ENCODE measurements at regions not wholly inside any gene's neighbourhood (a gene's known extent, or its start where the extent isn't known, plus 50 kb on each side); places are given as distances from the start of the nearest gene placed in this dataset.

GRCh38 chr12:60269611-60270269, 673.9 kb downstream of the SLC16A7 start:
- H2AFZ ChIP-seq (ENCODE audit: low read depth, low read length), result no peak overlapping the region
- H3K9ac ChIP-seq (ENCODE audit: insufficient read depth in 1 of 2, low read depth in 2 of 2, low read length in 2 of 2), result no peak overlapping the region
- 57% methylated on average over 5 of the region's 66 CpGs for WGBS (ENCODE audit: insufficient coverage, low coverage, missing lambda C conversion rate)
- FAIRE-seq (no peak), DNase-seq (ENCODE audit: extremely low read depth in 1 of 4, low spot score in 3 of 4) (no peak), ATAC-seq (no peak)
- ChIA-PET POLR2A (no interaction called here), CTCF (ENCODE audit: low intra/inter-chr PET ratio) (no interaction called here)
- no peaks in the 10 kb centered on the region for H3K27me3 ChIP-seq (ENCODE audit: control insufficient read depth in 2 of 2, insufficient read depth in 2 of 2, low read length in 2 of 2)
- no peaks in the 10 kb centered on the region; a peak in 1 of 5 replicates for H3K4me1 ChIP-seq (replicated peaks in 1 of 2; ENCODE audit: control insufficient read depth in 2 of 2, insufficient read depth in 2 of 2, low read length in 2 of 2)
- no peaks in the 10 kb centered on the region for H3K79me2 ChIP-seq (ENCODE audit: control insufficient read depth, insufficient read depth, low read length)
- H3K36me3 ChIP-seq (ENCODE audit: control insufficient read depth, insufficient read depth, low read length), result no peaks in the 10 kb centered on the region
- H3K27ac ChIP-seq (ENCODE audit: extremely low read depth, low read depth, low read length), result no peak overlapping the region
- H3K4me3 ChIP-seq, result no peak overlapping the region
- BruUV-seq (replicated peaks), result no TSS peak
- no peaks in the 10 kb centered on the region for H3K9me1 ChIP-seq (ENCODE audit: control insufficient read depth, insufficient read depth, low read length)
- no peaks in the 10 kb centered on the region; the same call in 1 of the 2 replicates for H3K9me3 ChIP-seq (replicated peaks; ENCODE audit: control insufficient read depth, insufficient read depth, low read depth, low read length)
- H3K4me2 ChIP-seq (ENCODE audit: insufficient read depth, low read length), result no peak overlapping the region
- in situ Hi-C loops (cut with MboI) (no loop called here), intact Hi-C loops (cut with micrococcal nuclease) (no loop called here)
- no peaks in the 10 kb centered on the region for H4K20me1 ChIP-seq (replicated peaks; ENCODE audit: control insufficient read depth, insufficient read depth, low read length)
- TF ChIP-seq POLR2A (conservative IDR thresholded peaks at IDR 0.05) (no peak), HMG20A (CRISPR knock-in tag; conservative IDR thresholded peaks at IDR 0.05) (no peak), ZNF347 (CRISPR knock-in tag; IDR thresholded peaks at IDR 0.05; ENCODE audit: low read depth) (no peak), CREB3L1 (IDR thresholded peaks at IDR 0.05; ENCODE audit: borderline replicate concordance, low read depth) (no peak), TRIM28 (IDR thresholded peaks at IDR 0.05) (no peak), ZZZ3 (IDR thresholded peaks at IDR 0.05) (no peak), RCOR1 (IDR thresholded peaks at IDR 0.05; ENCODE audit: borderline replicate concordance in 1 of 2, low read depth in 2 of 2, low read length in 2 of 2) (no peak), SNAPC5 (CRISPR knock-in tag; IDR thresholded peaks at IDR 0.05) (no peak), ZNF212 (CRISPR knock-in tag; IDR thresholded peaks at IDR 0.05) (no peak), JUN (IDR thresholded peaks at IDR 0.05; ENCODE audit: borderline replicate concordance, low read depth, low read length) (no peak), JUN (CRISPR knock-in tag; IDR thresholded peaks at IDR 0.05; ENCODE audit: borderline replicate concordance) (no peak), HNRNPK (IDR thresholded peaks at IDR 0.05; ENCODE audit: low read depth, low read length, poor library complexity, severe bottlenecking) (no peak), HDGF (IDR thresholded peaks at IDR 0.05) (no peak)
- TF ChIP-seq, protein P1, sequence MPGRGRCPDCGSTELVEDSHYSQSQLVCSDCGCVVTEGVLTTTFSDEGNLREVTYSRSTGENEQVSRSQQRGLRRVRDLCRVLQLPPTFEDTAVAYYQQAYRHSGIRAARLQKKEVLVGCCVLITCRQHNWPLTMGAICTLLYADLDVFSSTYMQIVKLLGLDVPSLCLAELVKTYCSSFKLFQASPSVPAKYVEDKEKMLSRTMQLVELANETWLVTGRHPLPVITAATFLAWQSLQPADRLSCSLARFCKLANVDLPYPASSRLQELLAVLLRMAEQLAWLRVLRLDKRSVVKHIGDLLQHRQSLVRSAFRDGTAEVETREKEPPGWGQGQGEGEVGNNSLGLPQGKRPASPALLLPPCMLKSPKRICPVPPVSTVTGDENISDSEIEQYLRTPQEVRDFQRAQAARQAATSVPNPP (IDR thresholded peaks at IDR 0.05; ENCODE audit: borderline replicate concordance, insufficient read depth, insufficient read length), result no peak
- TF ChIP-seq, protein P2, sequence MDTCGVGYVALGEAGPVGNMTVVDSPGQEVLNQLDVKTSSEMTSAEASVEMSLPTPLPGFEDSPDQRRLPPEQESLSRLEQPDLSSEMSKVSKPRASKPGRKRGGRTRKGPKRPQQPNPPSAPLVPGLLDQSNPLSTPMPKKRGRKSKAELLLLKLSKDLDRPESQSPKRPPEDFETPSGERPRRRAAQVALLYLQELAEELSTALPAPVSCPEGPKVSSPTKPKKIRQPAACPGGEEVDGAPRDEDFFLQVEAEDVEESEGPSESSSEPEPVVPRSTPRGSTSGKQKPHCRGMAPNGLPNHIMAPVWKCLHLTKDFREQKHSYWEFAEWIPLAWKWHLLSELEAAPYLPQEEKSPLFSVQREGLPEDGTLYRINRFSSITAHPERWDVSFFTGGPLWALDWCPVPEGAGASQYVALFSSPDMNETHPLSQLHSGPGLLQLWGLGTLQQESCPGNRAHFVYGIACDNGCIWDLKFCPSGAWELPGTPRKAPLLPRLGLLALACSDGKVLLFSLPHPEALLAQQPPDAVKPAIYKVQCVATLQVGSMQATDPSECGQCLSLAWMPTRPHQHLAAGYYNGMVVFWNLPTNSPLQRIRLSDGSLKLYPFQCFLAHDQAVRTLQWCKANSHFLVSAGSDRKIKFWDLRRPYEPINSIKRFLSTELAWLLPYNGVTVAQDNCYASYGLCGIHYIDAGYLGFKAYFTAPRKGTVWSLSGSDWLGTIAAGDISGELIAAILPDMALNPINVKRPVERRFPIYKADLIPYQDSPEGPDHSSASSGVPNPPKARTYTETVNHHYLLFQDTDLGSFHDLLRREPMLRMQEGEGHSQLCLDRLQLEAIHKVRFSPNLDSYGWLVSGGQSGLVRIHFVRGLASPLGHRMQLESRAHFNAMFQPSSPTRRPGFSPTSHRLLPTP (IDR thresholded peaks at IDR 0.05; ENCODE audit: borderline replicate concordance, extremely low read depth, insufficient read length), result no peak

All from K562 (cell line).